ENCODE measurements at regions not wholly inside any gene's neighbourhood (a gene's known extent, or its start where the extent isn't known, plus 50 kb on each side); places are given as distances from the start of the nearest gene placed in this dataset.
A peak's percentile ranks its signal among the peaks of the same experiment; 100 is the strongest.

DNA sequence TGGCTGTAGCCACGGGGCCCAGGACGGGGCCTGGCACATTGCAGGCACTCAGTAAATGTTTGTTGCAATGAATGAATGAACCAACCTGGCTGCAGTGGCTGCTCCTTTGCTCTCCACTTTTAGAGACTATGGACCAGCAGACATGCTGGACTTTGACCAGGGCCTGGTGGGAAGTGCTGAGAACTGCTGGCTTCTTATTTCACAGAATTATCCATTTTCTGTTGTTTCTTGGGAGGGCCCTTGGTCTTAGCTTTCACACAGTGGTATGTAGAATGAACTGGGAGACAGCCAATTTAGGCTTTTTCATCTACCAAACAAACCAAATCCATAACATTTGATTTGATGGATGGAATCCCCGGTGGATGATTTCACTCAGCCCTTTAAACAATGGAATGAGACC lies 78.0 kb upstream of the LHFPL2 start:
- no peak for DNase-seq (ENCODE audit: low spot score in 2 of 2)
- Histone ChIP-seq H3K27me3 (no peaks in the 10 kb centered on the region), H3K27ac (no peak overlapping the region), H3K36me3 (no peaks in the 10 kb centered on the region), H3K9me3 (no peaks in the 10 kb centered on the region), H3K4me1 (no peaks in the 10 kb centered on the region), H3K4me3 (no peak overlapping the region)
- TF ChIP-seq, protein P1, sequence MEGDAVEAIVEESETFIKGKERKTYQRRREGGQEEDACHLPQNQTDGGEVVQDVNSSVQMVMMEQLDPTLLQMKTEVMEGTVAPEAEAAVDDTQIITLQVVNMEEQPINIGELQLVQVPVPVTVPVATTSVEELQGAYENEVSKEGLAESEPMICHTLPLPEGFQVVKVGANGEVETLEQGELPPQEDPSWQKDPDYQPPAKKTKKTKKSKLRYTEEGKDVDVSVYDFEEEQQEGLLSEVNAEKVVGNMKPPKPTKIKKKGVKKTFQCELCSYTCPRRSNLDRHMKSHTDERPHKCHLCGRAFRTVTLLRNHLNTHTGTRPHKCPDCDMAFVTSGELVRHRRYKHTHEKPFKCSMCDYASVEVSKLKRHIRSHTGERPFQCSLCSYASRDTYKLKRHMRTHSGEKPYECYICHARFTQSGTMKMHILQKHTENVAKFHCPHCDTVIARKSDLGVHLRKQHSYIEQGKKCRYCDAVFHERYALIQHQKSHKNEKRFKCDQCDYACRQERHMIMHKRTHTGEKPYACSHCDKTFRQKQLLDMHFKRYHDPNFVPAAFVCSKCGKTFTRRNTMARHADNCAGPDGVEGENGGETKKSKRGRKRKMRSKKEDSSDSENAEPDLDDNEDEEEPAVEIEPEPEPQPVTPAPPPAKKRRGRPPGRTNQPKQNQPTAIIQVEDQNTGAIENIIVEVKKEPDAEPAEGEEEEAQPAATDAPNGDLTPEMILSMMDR (IDR thresholded peaks at IDR 0.05) = no peak
- intact Hi-C loops (cut with DNase I) = no loop called here

DNA sequence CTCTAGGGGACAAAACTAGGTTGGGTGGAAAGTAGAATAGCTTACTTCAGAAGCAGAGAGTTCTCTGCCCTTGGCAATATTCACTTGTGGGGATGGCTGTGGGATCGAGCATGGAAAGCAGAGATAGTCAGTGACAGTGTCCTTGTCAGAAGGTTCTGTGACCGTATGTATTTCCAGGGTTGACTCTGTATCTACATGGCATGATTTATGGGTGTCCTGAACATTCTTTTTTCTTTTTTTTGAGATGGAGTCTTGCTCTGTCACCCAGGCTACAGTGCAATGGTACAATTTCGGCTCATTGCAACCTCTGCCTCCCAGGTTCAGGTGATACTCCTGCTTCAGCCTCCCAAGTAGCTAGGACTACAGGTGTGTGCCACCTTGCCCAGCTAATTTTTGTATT lies 77.4 kb upstream of the LHFPL2 start:
- H3K27me3 ChIP-seq = no peaks in the 10 kb centered on the region
- DNase-seq (ENCODE audit: low spot score in 2 of 2) = no peak
- H3K9me3 ChIP-seq = no peaks in the 10 kb centered on the region
- no peak overlapping the region for H3K27ac ChIP-seq
- intact Hi-C loops (cut with DNase I) = no loop called here
- H3K36me3 ChIP-seq = no peaks in the 10 kb centered on the region
- peaks cover 0 to 5% of the 10 kb centered on the region in 2 donors for H3K4me1 ChIP-seq
- no peak overlapping the region for H3K4me3 ChIP-seq
- TF ChIP-seq, protein P1 (IDR thresholded peaks at IDR 0.05) = no peak

DNA sequence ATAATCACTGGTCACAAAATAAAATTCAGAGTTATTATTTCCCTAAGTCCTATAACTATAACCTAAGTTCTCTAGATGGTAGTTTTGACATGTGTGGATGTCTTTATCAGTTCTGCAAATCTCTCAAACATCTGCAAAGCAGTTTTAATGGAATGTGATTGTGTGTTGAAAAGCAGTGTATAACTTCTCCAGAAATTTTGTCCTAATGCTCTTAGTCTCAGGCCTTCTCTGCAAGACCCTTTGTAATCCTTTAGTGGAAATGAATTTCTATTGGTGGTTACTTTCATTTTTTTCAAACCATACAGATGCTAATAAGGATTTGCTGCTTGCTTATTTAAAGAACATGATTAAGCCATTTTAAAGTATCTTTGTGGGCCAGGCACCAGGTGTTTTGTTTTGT lies 75.5 kb upstream of the LHFPL2 start:
- Histone ChIP-seq H3K36me3 (no peaks in the 10 kb centered on the region), H3K9me3 (no peaks in the 10 kb centered on the region), H3K27me3 (no peaks in the 10 kb centered on the region), H3K27ac (no peak overlapping the region), H3K4me3 (no peak overlapping the region), H3K4me1 (peaks cover 5 to 12% of the 10 kb centered on the region in 2 donors)
- intact Hi-C loops (cut with DNase I) = no loop called here
- TF ChIP-seq, protein P1 (IDR thresholded peaks at IDR 0.05) = no peak
- no peak for DNase-seq (ENCODE audit: low spot score in 2 of 2)

DNA sequence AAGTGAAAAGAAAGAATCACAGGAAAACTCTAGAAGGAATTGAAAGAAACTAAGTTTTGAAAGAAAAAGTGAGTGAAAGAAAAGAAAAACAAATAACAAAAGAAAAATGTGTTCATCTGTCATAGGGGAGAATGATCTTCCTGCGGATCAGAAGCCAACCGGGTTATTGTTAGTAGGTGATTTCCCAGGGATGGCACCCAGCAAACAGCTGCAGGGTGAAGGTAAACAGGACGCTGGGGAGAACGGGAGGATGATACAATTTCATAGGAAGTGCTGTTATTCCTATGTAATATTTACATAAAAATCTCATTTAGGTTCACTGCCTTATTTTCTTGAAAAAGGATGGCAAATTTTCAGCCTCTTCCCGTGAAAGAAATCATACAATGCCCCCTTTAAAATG lies 72.4 kb upstream of the LHFPL2 start:
- intact Hi-C loops (cut with DNase I) = no loop called here
- Histone ChIP-seq H3K4me1 (peaks cover 5 to 12% of the 10 kb centered on the region in 2 donors), H3K9me3 (no peaks in the 10 kb centered on the region), H3K27me3 (no peaks in the 10 kb centered on the region), H3K36me3 (no peaks in the 10 kb centered on the region), H3K27ac (peak overlapping the region in 1 of 2 donors; percentile 23), H3K4me3 (no peak overlapping the region)
- DNase-seq (ENCODE audit: low spot score in 2 of 2) = no peak
- TF ChIP-seq, protein P1 (IDR thresholded peaks at IDR 0.05) = no peak

DNA sequence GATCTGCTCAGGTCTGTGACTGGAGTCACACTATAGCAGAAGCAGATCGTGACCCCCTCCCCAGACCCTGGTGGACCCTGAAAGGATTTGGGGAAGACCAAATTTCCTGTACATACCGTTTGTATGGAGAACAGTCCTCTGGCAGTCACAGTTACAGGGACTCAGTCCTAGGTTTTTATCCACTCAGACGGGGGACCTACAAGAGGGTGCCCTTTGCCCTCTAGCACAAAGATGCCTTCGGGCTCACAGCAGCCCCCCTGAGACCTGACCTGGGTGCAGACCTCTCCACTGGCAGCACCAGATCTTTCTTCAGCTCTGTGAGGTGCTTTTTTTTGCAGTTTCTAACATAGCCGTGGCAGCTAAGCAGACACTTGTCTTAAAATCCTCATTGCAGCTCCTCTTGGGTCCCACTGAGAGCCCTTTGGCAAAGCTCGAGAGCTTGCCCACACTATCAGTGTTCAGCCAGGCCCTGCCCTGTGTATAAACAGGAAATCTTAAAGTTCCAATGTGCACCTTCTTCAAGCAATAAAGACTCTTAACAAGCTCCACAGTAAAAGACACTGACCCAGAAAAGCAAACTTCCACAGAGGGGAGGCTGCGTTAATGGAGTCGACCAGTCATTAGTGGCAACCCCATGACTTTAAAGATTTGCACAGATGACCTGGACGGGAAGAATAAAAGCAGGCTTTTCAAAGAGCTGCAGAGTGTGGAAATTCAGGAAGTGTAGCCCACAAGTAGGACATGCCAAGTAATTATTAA lies 71.8 kb upstream of the LHFPL2 start:
- H3K4me3 ChIP-seq = no peak overlapping the region
- DNase-seq (ENCODE audit: low spot score in 2 of 2) = no peak
- H3K36me3 ChIP-seq = no peaks in the 10 kb centered on the region
- H3K27ac ChIP-seq = peak overlapping the region in 1 of 2 donors; percentile 23
- H3K9me3 ChIP-seq = no peaks in the 10 kb centered on the region
- no peaks in the 10 kb centered on the region for H3K27me3 ChIP-seq
- intact Hi-C loops (cut with DNase I) = no loop called here
- H3K4me1 ChIP-seq = peaks cover 5 to 14% of the 10 kb centered on the region in 2 donors
- TF ChIP-seq, protein P1 (IDR thresholded peaks at IDR 0.05) = no peak

Data from ascending aorta (tissue), 2 donors.